ENCODE measurements at regions not wholly inside any gene's neighbourhood (a gene's known extent, or its start where the extent isn't known, plus 50 kb on each side); places are given as distances from the start of the nearest gene placed in this dataset.

DNA sequence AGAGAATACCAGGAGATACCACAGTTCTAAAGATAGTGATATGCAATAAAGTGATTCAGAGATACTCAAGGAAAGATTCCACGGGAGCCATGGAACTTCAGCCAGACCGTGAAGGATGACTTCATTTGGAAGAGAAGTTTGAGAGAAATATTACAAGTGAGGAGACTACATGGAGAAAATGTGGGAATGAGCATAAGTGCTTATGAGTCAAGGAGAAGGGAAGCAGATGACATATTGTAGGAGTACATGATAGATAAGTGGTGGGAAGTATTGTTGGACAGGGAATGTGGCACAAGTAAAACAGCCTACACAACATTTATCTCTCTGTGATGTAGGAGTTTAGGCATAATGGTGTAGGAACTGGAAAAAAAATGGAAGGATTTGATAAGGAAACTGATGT is 122.1 kb upstream of the FBXL17 start:
- TF ChIP-seq, protein P1, sequence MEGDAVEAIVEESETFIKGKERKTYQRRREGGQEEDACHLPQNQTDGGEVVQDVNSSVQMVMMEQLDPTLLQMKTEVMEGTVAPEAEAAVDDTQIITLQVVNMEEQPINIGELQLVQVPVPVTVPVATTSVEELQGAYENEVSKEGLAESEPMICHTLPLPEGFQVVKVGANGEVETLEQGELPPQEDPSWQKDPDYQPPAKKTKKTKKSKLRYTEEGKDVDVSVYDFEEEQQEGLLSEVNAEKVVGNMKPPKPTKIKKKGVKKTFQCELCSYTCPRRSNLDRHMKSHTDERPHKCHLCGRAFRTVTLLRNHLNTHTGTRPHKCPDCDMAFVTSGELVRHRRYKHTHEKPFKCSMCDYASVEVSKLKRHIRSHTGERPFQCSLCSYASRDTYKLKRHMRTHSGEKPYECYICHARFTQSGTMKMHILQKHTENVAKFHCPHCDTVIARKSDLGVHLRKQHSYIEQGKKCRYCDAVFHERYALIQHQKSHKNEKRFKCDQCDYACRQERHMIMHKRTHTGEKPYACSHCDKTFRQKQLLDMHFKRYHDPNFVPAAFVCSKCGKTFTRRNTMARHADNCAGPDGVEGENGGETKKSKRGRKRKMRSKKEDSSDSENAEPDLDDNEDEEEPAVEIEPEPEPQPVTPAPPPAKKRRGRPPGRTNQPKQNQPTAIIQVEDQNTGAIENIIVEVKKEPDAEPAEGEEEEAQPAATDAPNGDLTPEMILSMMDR (IDR thresholded peaks at IDR 0.05 in 2 of 3, conservative IDR thresholded peaks at IDR 0.05 in 1 of 3; ENCODE audit: control insufficient read depth in 2 of 3, extremely low read depth in 1 of 3, insufficient read depth in 1 of 3, low read depth in 3 of 3, low read length in 3 of 3) = no peak
- TF ChIP-seq BCL11A (IDR thresholded peaks at IDR 0.05; ENCODE audit: low read depth, low read length) (no peak), EZH2 (IDR thresholded peaks at IDR 0.05; ENCODE audit: borderline replicate concordance, control insufficient read depth, low read depth, low read length) (no peak), RAD21 (IDR thresholded peaks at IDR 0.05; ENCODE audit: insufficient read depth, low read depth, low read length) (no peak), NFYA (IDR thresholded peaks at IDR 0.05; ENCODE audit: borderline replicate concordance, low read depth, low read length) (no peak), ZSCAN29 (IDR thresholded peaks at IDR 0.05) (no peak), YY1 (IDR thresholded peaks at IDR 0.05; ENCODE audit: low read depth, low read length) (no peak), EP300 (IDR thresholded peaks at IDR 0.05; ENCODE audit: borderline replicate concordance in 1 of 2, control insufficient read depth in 1 of 2, low read depth in 2 of 2, low read length in 2 of 2) (no peak), CREB1 (IDR thresholded peaks at IDR 0.05; ENCODE audit: low read depth) (no peak), MYC (IDR thresholded peaks at IDR 0.05; ENCODE audit: insufficient read depth, insufficient read length, insufficient replicate concordance, low read length, severe bottlenecking) (no peak), FOS (IDR thresholded peaks at IDR 0.05; ENCODE audit: borderline replicate concordance, extremely low read depth, insufficient read length) (no peak), JUNB (IDR thresholded peaks at IDR 0.05) (no peak)
- TF ChIP-seq, protein P2, sequence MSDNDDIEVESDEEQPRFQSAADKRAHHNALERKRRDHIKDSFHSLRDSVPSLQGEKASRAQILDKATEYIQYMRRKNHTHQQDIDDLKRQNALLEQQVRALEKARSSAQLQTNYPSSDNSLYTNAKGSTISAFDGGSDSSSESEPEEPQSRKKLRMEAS (IDR thresholded peaks at IDR 0.05; ENCODE audit: low read depth, low read length) = no peak

All from GM12878 (cell line).